H9 (cell line): ENCODE measurements at regions not wholly inside any gene's neighbourhood (a gene's known extent, or its start where the extent isn't known, plus 50 kb on each side); places are given as distances from the start of the nearest gene placed in this dataset.

Experiments
- DNase-seq: peaks from one replicate; pipeline ENCODE4 v3.0.0-alpha.2; 2017
- H2AFZ ChIP-seq: one replicate; pipeline ENCODE4 v1.6.1; 2013; ENCODE audit warnings: mild to moderate bottlenecking, low read length, control low read depth, moderate library complexity
- H2AK5ac ChIP-seq: 2 replicates; pipeline ENCODE4 v1.6.1; 2013; ENCODE audit warnings: low read length, control low read depth, mixed read lengths; ENCODE audit not compliant: insufficient read length
- H2BK120ac ChIP-seq: one replicate; pipeline ENCODE4 v1.6.1; 2013; ENCODE audit warnings: low read depth, mild to moderate bottlenecking, low read length, control low read depth, inconsistent platforms; ENCODE audit not compliant: poor library complexity, severe bottlenecking
- H2BK12ac ChIP-seq: 2 replicates; pipeline ENCODE4 v1.6.1; 2013; ENCODE audit warnings: low read length, control low read depth, mixed read lengths, low read depth; ENCODE audit not compliant: insufficient read length
- H2BK15ac ChIP-seq: 2 replicates; pipeline ENCODE4 v1.6.1; 2013; ENCODE audit warnings: low read depth, low read length, control low read depth
- H2BK20ac ChIP-seq: one replicate; pipeline ENCODE4 v1.6.1; 2013; ENCODE audit warnings: low read depth, mild to moderate bottlenecking, low read length, control low read depth, inconsistent platforms; ENCODE audit not compliant: poor library complexity, severe bottlenecking
- H2BK5ac ChIP-seq: 2 replicates; pipeline ENCODE4 v1.6.1; 2013; ENCODE audit warnings: low read length, control low read depth, mixed read lengths; ENCODE audit not compliant: insufficient read length
- H3K14ac ChIP-seq: 2 replicates; pipeline ENCODE4 v1.6.1; 2013; ENCODE audit warnings: low read length, control low read depth; ENCODE audit not compliant: insufficient read depth
- H3K18ac ChIP-seq: 2 replicates; pipeline ENCODE4 v1.6.1; 2013; ENCODE audit warnings: low read depth, mild to moderate bottlenecking, mixed read lengths, low read length, control low read depth; ENCODE audit not compliant: insufficient read length
- H3K23ac ChIP-seq: 2 replicates; pipeline ENCODE4 v1.6.1; 2013; ENCODE audit warnings: low read length, control low read depth, mixed read lengths, low read depth; ENCODE audit not compliant: insufficient read length
- H3K23me2 ChIP-seq: 2 replicates; pipeline ENCODE4 v1.6.1; 2013; ENCODE audit warnings: low read depth, mild to moderate bottlenecking, mixed read lengths, low read length, control low read depth; ENCODE audit not compliant: insufficient read length, poor library complexity, severe bottlenecking
- H3K27ac ChIP-seq: 2 replicates; pipeline ENCODE4 v1.5.1; 2013; ENCODE audit warnings: low read length, control low read depth, mixed read lengths, low read depth; ENCODE audit not compliant: insufficient read length
- H3K27me3 ChIP-seq: 2 replicates; pipeline ENCODE4 v1.6.1; 2013; ENCODE audit warnings: low read length, control low read depth, inconsistent platforms; ENCODE audit not compliant: insufficient read depth
- H3K4ac ChIP-seq: 2 replicates; pipeline ENCODE4 v1.6.1; 2013; ENCODE audit warnings: low read depth, mild to moderate bottlenecking, control low read depth, inconsistent platforms, low read length, moderate library complexity
- H3K4me1 ChIP-seq: 2 replicates; pipeline ENCODE4 v1.6.1; 2013; ENCODE audit warnings: low read length, control low read depth, inconsistent platforms; ENCODE audit not compliant: insufficient read depth
- H3K4me2 ChIP-seq: 2 replicates; pipeline ENCODE4 v1.6.1; 2013; ENCODE audit warnings: low read length, control low read depth, mixed read lengths; ENCODE audit not compliant: insufficient read length, insufficient read depth
- H3K56ac ChIP-seq: 2 replicates; pipeline ENCODE4 v1.6.1; 2013; ENCODE audit warnings: low read depth, mild to moderate bottlenecking, mixed read lengths, low read length, control low read depth; ENCODE audit not compliant: insufficient read length
- H3K79me1 ChIP-seq: 2 replicates; pipeline ENCODE4 v1.6.1; 2013; ENCODE audit warnings: low read depth, mild to moderate bottlenecking, moderate library complexity, low read length, control low read depth, inconsistent platforms; ENCODE audit not compliant: insufficient read depth, poor library complexity, severe bottlenecking
- H3K79me2 ChIP-seq: 2 replicates; pipeline ENCODE4 v1.6.1; 2013; ENCODE audit warnings: low read length, control low read depth, inconsistent platforms; ENCODE audit not compliant: insufficient read depth
- H3K9ac ChIP-seq: 2 replicates; pipeline ENCODE4 v1.6.1; 2013; ENCODE audit warnings: low read length, control low read depth, mixed read lengths; ENCODE audit not compliant: insufficient read length; ENCODE audit errors: extremely low read depth
- H3K9me3 ChIP-seq: one replicate; pipeline ENCODE4 v1.6.1; 2013; ENCODE audit warnings: low read depth, low read length, inconsistent platforms; ENCODE audit not compliant: control insufficient read depth
- H3T11ph ChIP-seq: one replicate; pipeline ENCODE4 v1.6.1; 2013; ENCODE audit warnings: mild to moderate bottlenecking, low read length, control low read depth, inconsistent platforms
- H4K20me1 ChIP-seq: one replicate; pipeline ENCODE4 v1.6.1; 2013; ENCODE audit not compliant: control insufficient read depth, insufficient read length, insufficient read depth
- H4K5ac ChIP-seq: 2 replicates; pipeline ENCODE4 v1.6.1; 2013; ENCODE audit warnings: low read depth, mild to moderate bottlenecking, mixed read lengths, low read length, control low read depth; ENCODE audit not compliant: insufficient read length
- H4K8ac ChIP-seq: replicated peaks from 2 replicates; pipeline ENCODE4 v1.6.1; 2013; ENCODE audit warnings: low read length, control low read depth, mixed read lengths, low read depth; ENCODE audit not compliant: insufficient read length
- H4K91ac ChIP-seq: 2 replicates; pipeline ENCODE4 v1.6.1; 2013; ENCODE audit warnings: low read depth, mild to moderate bottlenecking, moderate library complexity, mixed read lengths, low read length, control low read depth; ENCODE audit not compliant: insufficient read length
- H3K27ac Mint-ChIP-seq, 3 experiments: 2 replicates in 2 of 3; 3 replicates in 1 of 3; pipeline ENCODE4 v1.8.0; 2020 to 2021; ENCODE audit warnings: mixed read lengths in 3 of 3, mild to moderate bottlenecking in 1 of 3, moderate library complexity in 1 of 3
- H3K27me3 Mint-ChIP-seq: 2 replicates; pipeline ENCODE4 v1.8.0; 2021; ENCODE audit warnings: low read depth, mild to moderate bottlenecking, moderate library complexity, mixed read lengths
- H3K36me3 Mint-ChIP-seq, 3 experiments: 2 replicates in 2 of 3; 3 replicates in 1 of 3; pipeline ENCODE4 v1.8.0; 2020 to 2021; ENCODE audit warnings: low read depth in 3 of 3, mixed read lengths in 3 of 3; ENCODE audit not compliant: insufficient read depth in 1 of 3
- H3K4me1 Mint-ChIP-seq, 2 experiments: 2 replicates each; pipeline ENCODE4 v1.8.0; 2020; ENCODE audit warnings: mixed read lengths in 2 of 2
- H3K4me3 Mint-ChIP-seq, 2 experiments: 2 replicates in 1 of 2; 3 replicates in 1 of 2; pipeline ENCODE4 v1.8.0; 2020 to 2021; ENCODE audit warnings: mild to moderate bottlenecking in 2 of 2, mixed read lengths in 2 of 2, moderate library complexity in 1 of 2
- H3K9me3 Mint-ChIP-seq, 2 experiments: 2 replicates in 1 of 2; 3 replicates in 1 of 2; pipeline ENCODE4 v1.8.0; 2020; ENCODE audit warnings: mild to moderate bottlenecking in 2 of 2, mixed read lengths in 2 of 2, moderate library complexity in 1 of 2
- TF ChIP-seq, protein P1 (sequence below): fragments of 200-600 bp; sonication (generic); conservative IDR thresholded peaks from 3 replicates; pipeline ENCODE4 v1.8.0; 2021; ENCODE audit warnings: antibody characterized with exemption, mild to moderate bottlenecking

DNA sequence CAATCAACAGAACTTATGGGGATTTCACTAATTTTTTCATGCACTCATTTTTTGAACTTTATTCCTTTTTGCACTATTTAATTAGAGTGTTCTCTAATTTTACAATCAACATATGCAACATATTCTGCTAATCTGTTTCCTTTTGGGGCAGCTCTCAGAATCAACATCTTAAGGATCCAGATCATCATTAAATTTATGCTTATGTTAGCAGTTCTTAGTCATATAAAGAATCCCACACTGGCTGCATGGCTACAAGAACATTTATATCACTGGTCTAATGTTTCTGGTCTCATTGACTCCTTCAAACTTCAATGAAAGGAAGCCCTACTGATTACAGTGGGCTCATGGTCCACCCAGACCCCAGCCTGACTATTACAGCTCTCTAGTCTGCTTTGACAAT lies 245.2 kb downstream of the RBM26 start:
- Histone ChIP-seq H3K4me1 (no peaks in the 10 kb centered on the region), H3K4ac (no peak overlapping the region), H3T11ph (no peak overlapping the region), H2BK120ac (no peak overlapping the region), H2BK20ac (no peak overlapping the region), H4K8ac (no peak overlapping the region), H4K91ac (no peak overlapping the region), H3K23ac (no peak overlapping the region), H3K23me2 (no peaks in the 10 kb centered on the region), H4K20me1 (no peaks in the 10 kb centered on the region), H3K27ac (no peak overlapping the region), H3K56ac (no peak overlapping the region), H2BK15ac (no peak overlapping the region), H3K4me2 (no peak overlapping the region), H3K18ac (no peak overlapping the region), H3K14ac (no peak overlapping the region), H3K79me1 (no peaks in the 10 kb centered on the region), H3K9me3 (no peaks in the 10 kb centered on the region), H3K79me2 (no peaks in the 10 kb centered on the region), H2BK5ac (no peak overlapping the region), H2AK5ac (no peak overlapping the region), H2BK12ac (no peak overlapping the region), H3K27me3 (no peaks in the 10 kb centered on the region), H2AFZ (no peak overlapping the region), H4K5ac (no peak overlapping the region), H3K9ac (no peak overlapping the region)
- DNase-seq = no peak
- TF ChIP-seq, protein P1, sequence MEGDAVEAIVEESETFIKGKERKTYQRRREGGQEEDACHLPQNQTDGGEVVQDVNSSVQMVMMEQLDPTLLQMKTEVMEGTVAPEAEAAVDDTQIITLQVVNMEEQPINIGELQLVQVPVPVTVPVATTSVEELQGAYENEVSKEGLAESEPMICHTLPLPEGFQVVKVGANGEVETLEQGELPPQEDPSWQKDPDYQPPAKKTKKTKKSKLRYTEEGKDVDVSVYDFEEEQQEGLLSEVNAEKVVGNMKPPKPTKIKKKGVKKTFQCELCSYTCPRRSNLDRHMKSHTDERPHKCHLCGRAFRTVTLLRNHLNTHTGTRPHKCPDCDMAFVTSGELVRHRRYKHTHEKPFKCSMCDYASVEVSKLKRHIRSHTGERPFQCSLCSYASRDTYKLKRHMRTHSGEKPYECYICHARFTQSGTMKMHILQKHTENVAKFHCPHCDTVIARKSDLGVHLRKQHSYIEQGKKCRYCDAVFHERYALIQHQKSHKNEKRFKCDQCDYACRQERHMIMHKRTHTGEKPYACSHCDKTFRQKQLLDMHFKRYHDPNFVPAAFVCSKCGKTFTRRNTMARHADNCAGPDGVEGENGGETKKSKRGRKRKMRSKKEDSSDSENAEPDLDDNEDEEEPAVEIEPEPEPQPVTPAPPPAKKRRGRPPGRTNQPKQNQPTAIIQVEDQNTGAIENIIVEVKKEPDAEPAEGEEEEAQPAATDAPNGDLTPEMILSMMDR = no peak
- Mint-ChIP-seq H3K9me3 (no peaks in the 10 kb centered on the region), H3K36me3 (no peaks in the 10 kb centered on the region), H3K27me3 (no peaks in the 10 kb centered on the region), H3K4me1 (0 out of 4 replicates have a peak, but pooled peaks cover 0 to 1% of the 10 kb centered on the region in 2 experiments), H3K4me3 (no peak overlapping the region), H3K27ac (no peak overlapping the region)
